ENCODE measurements at regions not wholly inside any gene's neighbourhood (a gene's known extent, or its start where the extent isn't known, plus 50 kb on each side); places are given as distances from the start of the nearest gene placed in this dataset.
"Not testable (repeated sequence)": the region's sequence is repeated elsewhere in the genome, so short reads cannot be mapped to it uniquely, and the experiment has no call there.

DNA sequence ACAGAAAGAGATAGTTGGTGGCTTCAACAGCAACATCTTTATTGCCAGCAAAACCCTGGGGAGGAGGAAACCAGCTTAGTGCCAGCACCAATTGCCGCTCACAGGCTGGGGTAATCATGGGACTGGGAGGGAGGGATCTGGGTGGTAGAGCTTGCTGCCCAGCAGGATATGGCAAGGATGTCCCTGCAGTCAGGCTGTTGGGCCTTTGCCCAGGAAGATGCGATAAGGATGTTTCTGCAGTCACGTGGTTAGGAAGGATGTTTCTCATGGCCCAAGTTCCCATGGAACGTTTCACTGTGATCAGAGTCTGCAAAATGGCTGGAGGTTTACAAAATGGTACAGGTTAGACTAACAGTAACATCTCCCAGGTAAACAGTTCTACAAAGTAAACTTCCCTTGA, 443.5 kb downstream of the TUBA3C start:
- DNase-seq; in situ Hi-C loops (cut with HindIII; ENCODE audit: low pct_ligation_motif_present, low pct_unique_long_range_greater_than_20kb, low sequenced_read_pairs): not testable (repeated sequence)

DNA sequence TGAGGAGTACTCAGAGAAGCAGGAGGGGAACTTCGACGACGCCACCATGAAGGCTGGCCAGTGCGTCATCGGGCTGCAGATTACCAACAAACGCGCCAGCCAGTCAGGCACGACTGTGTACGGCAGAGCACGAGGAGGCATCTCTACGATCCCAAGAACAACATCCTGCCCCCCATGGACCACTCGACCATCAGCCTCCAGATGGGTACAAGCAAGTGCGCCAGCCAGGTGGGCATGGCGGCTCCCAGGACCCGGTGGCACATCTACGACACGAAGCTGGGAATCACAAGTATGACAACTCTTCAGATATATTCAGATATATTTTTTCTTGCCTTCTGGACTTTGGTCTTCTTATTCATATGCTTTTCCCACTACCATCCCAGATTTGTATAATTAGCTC, 454.5 kb downstream of the TUBA3C start:
- in situ Hi-C loops (cut with HindIII; ENCODE audit: low pct_ligation_motif_present, low pct_unique_long_range_greater_than_20kb, low sequenced_read_pairs); DNase-seq: not testable (repeated sequence)

DNA sequence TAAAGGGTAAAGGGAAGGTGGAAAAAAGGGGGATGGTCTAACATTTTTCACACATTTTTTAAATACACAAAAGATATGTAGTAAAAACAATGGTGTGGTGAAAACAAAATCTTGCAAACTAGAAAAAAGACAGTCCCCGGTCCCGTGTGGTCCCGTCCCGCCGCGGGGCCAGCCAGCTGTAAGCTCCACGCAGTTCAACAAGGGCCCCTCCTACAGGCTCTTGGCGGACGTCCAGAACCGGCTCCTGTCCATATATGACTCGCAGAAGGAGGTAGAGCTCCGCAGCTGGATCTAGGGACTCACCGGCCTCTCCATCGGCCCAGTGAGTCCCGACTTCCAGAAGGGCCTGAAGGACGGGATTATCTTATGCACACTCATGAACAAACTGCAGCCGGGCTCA, 455.1 kb downstream of the TUBA3C start:
- DNase-seq; in situ Hi-C loops (cut with HindIII; ENCODE audit: low pct_ligation_motif_present, low pct_unique_long_range_greater_than_20kb, low sequenced_read_pairs): not testable (repeated sequence)

DNA sequence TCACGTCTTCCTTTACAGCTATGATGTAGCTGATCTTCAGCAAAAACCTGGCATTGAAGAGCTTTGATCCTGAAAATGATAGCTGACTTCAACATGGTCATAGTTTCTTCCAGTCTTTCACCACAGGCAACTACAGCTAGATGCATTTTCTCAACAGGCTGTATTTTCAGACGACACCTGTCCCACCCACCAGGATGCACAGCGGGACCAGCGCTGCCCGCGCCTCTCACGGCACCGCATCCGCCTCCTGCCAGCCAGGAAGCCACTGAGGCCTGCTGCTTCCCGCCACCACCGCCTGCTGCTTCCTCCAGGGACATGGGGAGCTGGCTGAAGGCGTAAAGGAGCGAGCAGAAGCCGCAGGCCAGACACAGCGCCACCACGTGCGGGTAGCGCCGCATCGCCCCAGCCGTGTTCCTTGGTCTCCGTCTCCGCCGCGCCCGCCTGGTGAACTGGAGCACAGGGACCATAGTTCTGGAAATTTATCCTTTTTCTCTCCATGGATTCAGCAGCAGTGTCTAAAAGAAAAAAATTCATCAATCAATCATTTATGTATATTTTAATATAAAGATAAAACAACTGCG, 456.3 kb downstream of the TUBA3C start:
- in situ Hi-C loops (cut with HindIII; ENCODE audit: low pct_ligation_motif_present, low pct_unique_long_range_greater_than_20kb, low sequenced_read_pairs); DNase-seq: not testable (repeated sequence)

DNA sequence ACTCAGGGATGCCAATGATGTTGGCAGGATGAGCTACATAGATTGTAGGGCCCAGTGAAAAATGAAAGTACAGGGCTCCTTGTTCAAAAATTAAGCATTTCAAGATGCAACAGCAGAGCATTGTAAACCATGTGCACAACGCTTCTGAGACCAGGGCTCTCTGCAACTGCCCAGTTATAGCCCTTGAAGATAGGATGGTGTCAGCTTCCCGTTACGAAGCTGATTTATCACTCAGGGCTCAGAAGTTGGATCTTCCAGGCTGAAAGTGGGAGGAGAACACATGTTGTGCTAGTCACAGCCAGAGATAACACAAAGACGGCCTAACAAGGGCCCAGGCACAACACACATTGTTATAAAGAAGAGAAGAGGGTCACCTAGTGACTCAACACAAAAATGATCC, 466.7 kb downstream of the TUBA3C start:
- in situ Hi-C loops (cut with HindIII; ENCODE audit: low pct_ligation_motif_present, low pct_unique_long_range_greater_than_20kb, low sequenced_read_pairs) = no loop called here
- no peak for DNase-seq

DNA sequence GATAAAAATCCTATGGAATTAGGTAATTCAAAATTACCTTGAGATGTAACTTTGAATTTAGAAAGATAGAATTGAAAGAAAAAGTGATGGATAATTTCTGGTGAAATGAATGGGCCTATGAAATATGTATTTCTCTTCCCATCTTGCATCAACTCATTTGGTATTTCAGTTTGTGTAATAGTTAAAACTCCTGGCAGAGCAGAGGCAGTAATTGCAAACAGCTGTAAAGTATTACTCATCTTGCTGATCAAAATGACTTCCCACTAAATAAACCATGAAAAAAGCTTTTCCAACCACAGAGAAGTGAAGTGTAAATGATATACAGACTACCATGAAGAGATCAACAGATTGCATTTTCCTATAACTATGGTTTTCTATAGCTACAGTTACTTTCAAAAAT, 471.0 kb downstream of the TUBA3C start:
- in situ Hi-C loops (cut with HindIII; ENCODE audit: low pct_ligation_motif_present, low pct_unique_long_range_greater_than_20kb, low sequenced_read_pairs); DNase-seq: not testable (repeated sequence)

DNA sequence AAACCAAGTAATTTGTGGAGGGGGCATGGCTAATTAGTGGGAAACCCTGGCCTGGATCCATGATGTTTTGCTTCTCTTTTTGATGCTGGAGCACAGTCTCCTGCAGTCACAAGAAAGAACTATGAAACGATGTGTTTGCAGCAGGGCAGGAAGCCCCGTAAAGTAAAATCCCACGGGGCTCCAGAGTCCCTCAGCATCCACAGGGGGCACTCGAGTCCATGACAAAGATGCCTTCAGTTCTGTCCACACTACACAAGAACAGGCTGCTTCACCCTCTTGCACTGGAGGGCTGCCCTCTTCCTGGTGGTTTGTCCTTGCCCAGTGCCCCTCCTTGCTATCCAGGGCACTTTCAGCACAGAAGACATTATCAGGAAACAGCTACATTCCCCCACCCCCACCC, 475.1 kb downstream of the TUBA3C start:
- DNase-seq; in situ Hi-C loops (cut with HindIII; ENCODE audit: low pct_ligation_motif_present, low pct_unique_long_range_greater_than_20kb, low sequenced_read_pairs): not testable (repeated sequence)

DNA sequence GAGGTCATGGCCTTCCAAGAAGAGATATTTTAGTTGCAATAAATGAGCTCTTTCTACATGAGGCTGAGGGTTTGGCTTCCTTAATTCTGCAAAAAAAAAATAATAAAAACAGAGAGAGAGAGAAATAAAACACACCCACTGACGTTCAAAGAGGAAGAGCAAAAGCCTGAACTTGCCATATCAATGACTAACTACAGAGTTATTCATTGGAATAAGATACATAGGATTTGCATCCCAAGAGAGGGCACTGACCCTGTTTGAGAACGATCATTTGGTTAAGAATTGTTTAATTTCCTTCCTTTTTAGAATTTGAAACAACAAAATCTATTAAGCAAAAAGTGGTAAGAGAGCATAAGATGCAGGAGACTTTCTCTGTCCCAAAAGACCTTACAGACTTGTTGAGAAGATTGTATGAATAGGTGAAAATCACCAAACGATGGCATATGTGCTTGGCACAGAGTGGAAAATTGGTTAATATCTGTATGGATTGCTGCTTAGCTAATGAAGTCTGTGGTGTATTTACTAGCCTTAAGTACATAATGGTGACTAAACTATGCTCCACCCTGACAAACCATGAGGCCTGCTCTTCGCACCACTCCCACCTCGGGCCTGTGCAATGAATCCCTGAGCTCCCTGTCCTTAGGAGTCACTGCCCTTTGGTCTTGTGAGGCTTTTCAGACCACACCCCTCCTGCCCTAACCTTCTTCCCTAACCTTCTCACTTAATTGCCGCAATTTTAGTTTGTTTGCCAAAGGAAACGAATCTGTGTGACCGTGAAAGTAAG, 479.0 kb downstream of the TUBA3C start:
- DNase-seq; in situ Hi-C loops (cut with HindIII; ENCODE audit: low pct_ligation_motif_present, low pct_unique_long_range_greater_than_20kb, low sequenced_read_pairs): not testable (repeated sequence)

DNA sequence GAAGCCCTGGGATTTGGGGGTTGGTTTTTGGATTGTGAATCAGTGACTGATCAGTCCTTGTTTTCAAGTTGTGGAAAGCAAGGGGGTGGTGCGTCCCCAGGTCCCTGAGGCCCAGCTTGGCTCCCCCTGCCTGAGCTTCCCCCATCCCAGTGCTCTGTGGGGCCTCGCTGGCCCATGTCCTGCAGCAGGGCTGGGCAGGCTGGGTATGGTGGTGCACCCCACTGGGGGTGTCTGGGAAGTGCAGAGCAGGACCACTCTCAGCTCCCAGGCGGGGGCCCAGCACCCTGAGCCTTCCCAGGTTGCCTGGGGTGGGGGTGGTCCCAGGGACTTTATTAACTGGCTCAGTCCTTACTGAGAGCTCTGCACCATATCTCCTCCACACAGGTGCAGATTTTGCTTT, 483.3 kb downstream of the TUBA3C start:
- in situ Hi-C loops (cut with HindIII; ENCODE audit: low pct_ligation_motif_present, low pct_unique_long_range_greater_than_20kb, low sequenced_read_pairs); DNase-seq: not testable (repeated sequence)

DNA sequence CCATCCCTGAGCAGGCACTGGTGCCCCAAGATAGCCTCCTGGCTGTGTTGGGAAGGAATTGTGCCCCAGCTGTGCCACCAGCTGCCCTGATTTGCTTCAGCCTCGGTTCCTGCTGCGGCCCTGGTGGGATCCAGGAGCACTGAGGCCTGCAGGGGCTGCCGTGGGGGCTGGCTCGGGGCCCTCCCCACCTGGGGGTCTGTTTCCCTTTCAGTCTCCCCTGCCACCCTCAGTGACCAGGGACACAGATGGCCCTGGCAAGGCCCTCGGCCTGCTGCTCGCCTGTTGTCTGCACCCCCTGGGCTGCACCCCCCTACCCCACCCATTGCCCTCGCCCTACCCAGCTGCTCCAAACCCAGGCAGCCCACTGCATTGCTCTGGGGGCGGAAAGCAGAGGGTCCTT, 483.8 kb downstream of the TUBA3C start:
- DNase-seq; in situ Hi-C loops (cut with HindIII; ENCODE audit: low pct_ligation_motif_present, low pct_unique_long_range_greater_than_20kb, low sequenced_read_pairs): not testable (repeated sequence)

DNA sequence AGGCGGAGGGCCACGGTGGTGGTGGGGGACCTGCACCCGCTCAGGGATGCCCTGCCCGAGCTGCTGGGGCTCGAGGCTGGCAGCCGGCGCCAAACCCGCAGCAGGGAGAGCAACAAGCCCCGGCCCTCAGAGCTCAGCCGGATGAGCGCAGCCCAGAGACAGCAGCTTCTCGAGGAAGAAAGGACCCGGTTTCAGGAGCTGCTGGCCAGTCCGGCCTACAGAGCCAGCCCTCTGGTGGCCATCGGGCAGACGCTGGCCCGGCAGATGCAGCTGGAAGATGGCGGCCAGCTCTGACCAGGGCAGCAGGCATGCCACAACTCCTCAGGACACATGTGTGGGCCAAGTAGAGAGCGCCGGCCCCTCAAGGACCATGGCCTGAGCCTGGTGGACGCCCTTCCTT, 484.4 kb downstream of the TUBA3C start:
- DNase-seq; in situ Hi-C loops (cut with HindIII; ENCODE audit: low pct_ligation_motif_present, low pct_unique_long_range_greater_than_20kb, low sequenced_read_pairs): not testable (repeated sequence)

DNA sequence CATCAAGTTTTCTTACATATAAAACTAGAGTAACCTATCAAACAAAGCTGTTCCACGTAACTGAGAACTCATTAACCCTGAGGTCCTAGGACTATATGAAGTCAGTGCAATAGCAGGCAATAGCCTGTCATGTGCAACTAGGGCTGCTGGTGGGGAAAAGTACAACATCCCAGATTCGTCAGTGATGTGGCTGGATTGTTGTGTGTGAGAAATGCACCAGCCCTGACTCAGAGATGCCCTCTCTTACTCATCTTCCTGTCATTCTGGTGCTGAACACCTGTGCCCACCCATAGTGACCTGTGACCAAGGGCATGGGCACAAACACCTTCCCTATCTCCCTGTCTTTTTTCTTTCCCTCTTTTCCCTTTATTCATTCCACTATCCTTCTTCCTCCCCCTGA, 504.2 kb downstream of the TUBA3C start:
- DNase-seq; in situ Hi-C loops (cut with HindIII; ENCODE audit: low pct_ligation_motif_present, low pct_unique_long_range_greater_than_20kb, low sequenced_read_pairs): not testable (repeated sequence)

DNA sequence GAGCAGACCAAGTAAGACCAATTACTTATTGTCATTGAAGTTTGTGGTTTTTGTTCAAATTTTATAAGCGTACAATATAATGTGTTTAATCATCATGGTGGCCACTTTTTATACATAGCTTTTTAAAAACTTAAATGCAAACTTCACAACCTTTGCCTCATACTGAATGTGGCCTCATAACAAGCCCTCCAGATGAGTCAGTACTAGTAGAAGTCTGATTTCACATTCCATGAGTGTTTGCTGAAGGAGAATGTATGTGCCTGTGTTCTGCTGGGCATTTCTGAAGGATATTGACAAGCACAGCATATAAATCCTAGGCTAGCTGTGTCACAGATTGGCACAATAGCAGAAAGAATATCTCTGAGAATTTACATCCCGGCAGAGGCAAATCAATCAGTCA, 506.4 kb downstream of the TUBA3C start:
- in situ Hi-C loops (cut with HindIII; ENCODE audit: low pct_ligation_motif_present, low pct_unique_long_range_greater_than_20kb, low sequenced_read_pairs); DNase-seq: not testable (repeated sequence)

DNA sequence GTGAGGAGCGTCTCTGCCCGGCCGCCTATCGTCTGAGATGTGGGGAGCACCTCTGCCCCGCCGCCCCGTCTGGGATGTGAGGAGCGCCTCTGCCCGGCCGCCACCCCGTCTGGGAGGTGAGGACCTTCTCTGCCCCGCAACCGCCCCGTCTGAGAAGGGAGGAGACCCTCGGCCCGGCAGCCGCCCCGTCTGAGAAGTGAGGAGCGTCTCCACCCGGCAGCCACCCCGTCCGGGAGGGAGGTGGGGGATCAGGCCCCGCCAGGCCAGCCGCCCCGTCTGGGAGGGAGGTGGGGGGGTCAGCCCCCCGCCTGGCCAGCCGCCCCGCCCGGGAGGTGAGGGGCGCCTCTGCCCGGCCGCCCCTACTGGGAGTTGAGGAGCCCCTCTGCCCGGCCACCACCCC, 507.8 kb downstream of the TUBA3C start:
- DNase-seq; in situ Hi-C loops (cut with HindIII; ENCODE audit: low pct_ligation_motif_present, low pct_unique_long_range_greater_than_20kb, low sequenced_read_pairs): not testable (repeated sequence)

DNA sequence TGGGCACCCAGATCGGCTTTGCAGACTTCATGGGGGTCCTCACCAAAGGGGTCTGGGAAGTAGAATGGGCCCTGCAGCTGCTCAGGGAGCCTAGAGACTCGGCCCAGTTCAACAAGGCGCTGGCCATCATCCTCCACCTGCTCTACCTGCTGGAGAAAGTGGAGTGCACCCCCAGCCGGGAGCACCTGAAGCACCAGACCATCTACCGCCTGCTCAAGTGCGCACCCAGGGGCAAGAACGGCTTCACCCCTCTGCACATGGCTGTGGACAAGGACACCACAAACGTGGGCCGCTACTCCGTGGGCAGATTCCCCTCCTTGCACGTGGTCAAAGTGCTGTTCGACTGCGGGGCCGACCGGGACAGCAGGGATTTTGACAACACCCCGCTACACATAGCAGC, 515.0 kb downstream of the TUBA3C start:
- DNase-seq; in situ Hi-C loops (cut with HindIII; ENCODE audit: low pct_ligation_motif_present, low pct_unique_long_range_greater_than_20kb, low sequenced_read_pairs): not testable (repeated sequence)

DNA sequence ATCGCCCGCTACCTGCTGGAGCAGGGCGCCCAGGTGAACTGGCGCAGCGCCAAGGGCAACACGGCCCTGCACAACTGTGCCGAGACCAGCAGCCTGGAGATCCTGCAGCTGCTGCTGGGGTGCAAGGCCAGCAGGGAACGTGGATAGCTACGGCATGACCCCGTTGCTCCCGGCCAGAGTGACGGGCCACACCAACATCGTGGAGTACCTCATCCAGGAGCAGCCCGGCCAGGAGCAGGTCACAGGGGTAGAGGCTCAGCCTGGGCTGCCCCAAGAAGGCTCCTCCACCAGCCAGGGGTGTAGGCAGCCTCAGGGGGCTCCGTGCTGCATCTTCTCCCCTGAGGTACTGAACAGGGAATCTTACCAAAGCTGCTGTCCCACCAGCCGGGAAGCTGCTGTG, 515.9 kb downstream of the TUBA3C start:
- in situ Hi-C loops (cut with HindIII; ENCODE audit: low pct_ligation_motif_present, low pct_unique_long_range_greater_than_20kb, low sequenced_read_pairs); DNase-seq: not testable (repeated sequence)

DNA sequence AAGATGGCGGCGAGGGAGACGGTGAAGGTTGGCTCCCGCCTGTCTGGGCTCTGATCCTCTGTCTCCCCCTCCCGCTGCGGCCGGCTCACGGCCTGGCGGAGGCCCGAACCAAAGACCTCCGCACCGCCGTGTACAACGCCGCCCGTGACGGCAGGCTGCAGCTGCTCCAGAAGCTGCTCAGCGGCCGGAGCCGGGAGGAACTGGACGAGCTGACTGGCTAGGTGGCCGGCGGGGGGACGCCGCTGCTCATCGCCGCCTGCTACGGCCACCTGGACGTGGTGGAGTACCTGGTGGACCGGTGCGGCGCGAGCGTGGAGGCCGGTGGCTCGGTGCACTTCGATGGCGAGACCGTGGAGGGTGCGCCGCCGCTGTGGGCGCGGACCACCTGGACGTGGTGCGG, 516.5 kb downstream of the TUBA3C start:
- DNase-seq; in situ Hi-C loops (cut with HindIII; ENCODE audit: low pct_ligation_motif_present, low pct_unique_long_range_greater_than_20kb, low sequenced_read_pairs): not testable (repeated sequence)

DNA sequence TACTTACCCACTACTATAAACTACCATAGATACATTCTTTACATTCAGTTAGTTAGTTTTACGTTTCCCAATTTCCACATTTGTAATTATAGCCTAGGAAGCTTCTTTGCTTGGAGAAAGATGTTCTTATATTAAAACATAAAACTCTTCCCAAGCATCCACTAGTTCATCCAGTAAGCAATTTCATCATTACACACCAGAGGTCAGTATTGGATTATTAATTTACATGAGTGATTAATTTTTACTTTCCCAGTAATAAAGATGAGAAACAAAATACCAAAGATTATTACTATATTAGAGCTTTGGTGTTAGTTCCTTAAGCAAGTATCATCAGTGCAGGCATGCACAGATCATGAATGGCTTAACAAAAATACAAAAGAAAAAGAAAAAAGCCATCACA, 518.4 kb downstream of the TUBA3C start:
- in situ Hi-C loops (cut with HindIII; ENCODE audit: low pct_ligation_motif_present, low pct_unique_long_range_greater_than_20kb, low sequenced_read_pairs) = not testable (repeated sequence)

DNA sequence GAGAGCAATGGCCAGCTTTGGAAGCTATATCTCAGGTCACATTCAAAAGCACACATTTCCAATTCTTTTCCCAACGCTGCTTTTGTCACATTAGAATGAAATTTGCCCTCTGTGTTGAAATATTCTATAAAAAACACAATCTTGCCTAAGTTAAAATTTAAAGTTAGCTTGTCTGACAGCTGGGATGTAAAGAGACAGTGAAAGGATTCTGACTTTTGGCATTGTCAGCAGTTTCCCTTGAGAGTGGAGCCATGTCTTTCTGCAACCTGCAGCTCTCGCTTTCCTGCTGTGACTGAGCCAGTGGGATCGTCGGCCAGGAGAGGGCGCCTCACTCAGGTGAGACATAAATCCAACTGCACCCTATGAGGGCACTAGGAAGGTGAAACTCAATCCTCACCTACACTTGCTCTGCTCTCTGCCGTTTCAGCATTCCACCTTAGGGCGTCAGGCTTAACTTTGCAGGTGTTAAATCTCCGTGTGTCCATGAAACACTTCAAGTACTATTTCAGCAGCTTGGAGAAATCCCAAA, 537.9 kb downstream of the TUBA3C start:
- in situ Hi-C loops (cut with HindIII; ENCODE audit: low pct_ligation_motif_present, low pct_unique_long_range_greater_than_20kb, low sequenced_read_pairs) = not testable (repeated sequence)
- DNase-seq = peak; percentile 3

More for the DNA sequence above, 518.4 kb downstream of the TUBA3C start:
- not testable (repeated sequence) for DNase-seq

DNA sequence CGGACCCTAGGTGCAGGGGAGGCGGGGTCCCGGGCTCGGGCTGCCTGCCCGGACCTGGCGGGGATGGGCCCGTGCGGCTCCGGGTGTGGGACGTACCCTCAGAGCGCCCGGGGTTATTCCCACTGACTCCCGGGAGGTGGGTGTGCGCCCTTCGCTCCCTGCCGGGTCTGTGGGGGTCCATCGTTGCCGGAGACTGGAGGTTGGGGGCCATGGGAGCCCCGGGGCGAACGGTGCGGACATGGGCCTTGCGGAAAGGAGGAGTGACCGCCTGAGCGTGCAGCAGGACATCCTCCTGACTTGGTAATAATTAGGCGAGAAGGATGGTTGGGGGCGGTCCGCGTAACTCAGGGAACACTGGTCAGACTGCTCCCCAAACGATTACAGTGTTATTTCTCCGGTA, 552.7 kb downstream of the TUBA3C start:
- in situ Hi-C loops (cut with HindIII; ENCODE audit: low pct_ligation_motif_present, low pct_unique_long_range_greater_than_20kb, low sequenced_read_pairs); DNase-seq: not testable (repeated sequence)

All from ACHN (cell line).